HEK293 (cell line): ENCODE measurements at regions not wholly inside any gene's neighbourhood (a gene's known extent, or its start where the extent isn't known, plus 50 kb on each side); places are given as distances from the start of the nearest gene placed in this dataset.

Experiments
- CTCF ChIP-seq: fragments of 450-650 bp; formaldehyde crosslinking; IDR thresholded peaks from 2 replicates; pipeline ENCODE4 v1.5.1; 2016; ENCODE audit warnings: missing biosample characterization, missing genetic modification characterization
- HOXC10 ChIP-seq: sonication (generic); formaldehyde crosslinking; IDR thresholded peaks from 2 replicates; pipeline ENCODE4 v1.8.1; 2023; ENCODE audit warnings: mild to moderate bottlenecking, missing genetic modification reagents
- KLF1 ChIP-seq: fragments of 450-650 bp; formaldehyde crosslinking; IDR thresholded peaks from 2 replicates; pipeline ENCODE4 v1.5.1; 2016; ENCODE audit warnings: missing biosample characterization, missing genetic modification characterization
- TRIM28 ChIP-seq: IDR thresholded peaks from 2 replicates; pipeline ENCODE4 v1.6.1; 2011; ENCODE audit warnings: low read length, control low read depth, borderline replicate concordance
- YY1 ChIP-seq: fragments of 450-650 bp; formaldehyde crosslinking; IDR thresholded peaks from 2 replicates; pipeline ENCODE4 v1.5.1; 2018; ENCODE audit warnings: missing biosample characterization, missing genetic modification characterization
- ZNF311 ChIP-seq: fragments of 450-650 bp; formaldehyde crosslinking; IDR thresholded peaks from 2 replicates; pipeline ENCODE4 v1.5.1; 2017; ENCODE audit warnings: missing biosample characterization, missing genetic modification characterization, borderline replicate concordance
- ZNF473 ChIP-seq: fragments of 450-650 bp; formaldehyde crosslinking; IDR thresholded peaks from 2 replicates; pipeline ENCODE4 v1.5.1; 2017; ENCODE audit warnings: missing biosample characterization, missing genetic modification characterization
- ZNF510 ChIP-seq: fragments of 450-650 bp; formaldehyde crosslinking; IDR thresholded peaks from 2 replicates; pipeline ENCODE4 v1.5.1; 2018; ENCODE audit warnings: mild to moderate bottlenecking, missing genetic modification characterization, missing biosample characterization; ENCODE audit not compliant: insufficient replicate concordance
- ZNF544 ChIP-seq: fragments of 450-650 bp; formaldehyde crosslinking; IDR thresholded peaks from 2 replicates; pipeline ENCODE4 v1.5.0; 2017; ENCODE audit warnings: missing biosample characterization, missing genetic modification characterization
- ZNF555 ChIP-seq: fragments of 450-650 bp; formaldehyde crosslinking; conservative IDR thresholded peaks from 2 replicates; pipeline ENCODE4 v1.5.1; 2017; ENCODE audit warnings: missing biosample characterization, mild to moderate bottlenecking, missing genetic modification characterization, inconsistent platforms
- ZNF621 ChIP-seq: fragments of 450-650 bp; formaldehyde crosslinking; IDR thresholded peaks from 2 replicates; pipeline ENCODE4 v1.5.1; 2017; ENCODE audit warnings: missing biosample characterization, missing genetic modification characterization
- ZNF677 ChIP-seq: fragments of 450-650 bp; IDR thresholded peaks from 2 replicates; pipeline ENCODE4 v1.5.0; 2018; ENCODE audit warnings: missing biosample characterization, mild to moderate bottlenecking, missing genetic modification characterization, moderate library complexity

DNA sequence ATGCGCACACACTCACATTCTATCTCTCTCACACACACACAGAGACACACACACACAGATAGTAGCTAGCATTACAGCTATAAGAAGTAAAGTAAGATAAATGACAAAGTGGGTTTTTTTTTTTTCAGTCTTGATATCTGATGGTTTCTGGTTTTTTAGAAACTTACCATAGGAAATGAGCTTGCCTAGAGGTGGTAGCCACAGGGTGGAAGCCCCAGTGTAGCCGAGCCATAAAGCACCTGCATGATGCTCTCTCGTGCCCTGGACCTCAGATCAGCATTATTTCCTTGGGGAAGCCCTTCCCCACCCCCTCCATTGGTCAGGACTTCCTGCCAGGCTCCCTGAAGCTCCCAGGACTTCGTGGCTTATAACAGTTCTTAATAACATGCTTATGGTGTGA is 264.3 kb upstream of the C16orf82 start:
- no peak for TF ChIP-seq ZNF473
- TF ChIP-seq CTCF (tag by site-specific recombination), result no peak
- TF ChIP-seq YY1 (tag by site-specific recombination), result no peak
- no peak for TF ChIP-seq KLF1 (tag by site-specific recombination)
- TF ChIP-seq ZNF555, result no peak
- TF ChIP-seq ZNF510 (tag by site-specific recombination), result no peak
- TF ChIP-seq HOXC10 (CRISPR knock-in tag), result no peak
- TF ChIP-seq ZNF311, result no peak
- no peak for TF ChIP-seq ZNF544
- no peak for TF ChIP-seq ZNF621 (tag by site-specific recombination)
- no peak for TF ChIP-seq ZNF677
- TF ChIP-seq TRIM28, result no peak
